K562 (cell line): ENCODE measurements at regions not wholly inside any gene's neighbourhood (a gene's known extent, or its start where the extent isn't known, plus 50 kb on each side); places are given as distances from the start of the nearest gene placed in this dataset.

Experiments
- ATF3 ChIP-seq, 2 experiments: fragments of 450-650 bp in 1 of 2; sonication (generic) in 1 of 2; formaldehyde crosslinking in 1 of 2; IDR thresholded peaks in 1 of 2; conservative IDR thresholded peaks in 1 of 2; 2 replicates each; pipeline versions ENCODE4 v1.6.1 to v1.8.1; 2016 to 2023; ENCODE audit warnings: mild to moderate bottlenecking in 2 of 2, moderate library complexity in 2 of 2, inconsistent platforms in 1 of 2, missing genetic modification reagents in 1 of 2
- CBX1 ChIP-seq: sonication (generic); IDR thresholded peaks from 2 replicates; pipeline ENCODE4 v1.6.1; 2016; ENCODE audit warnings: antibody characterized with exemption, low read depth, mild to moderate bottlenecking
- CBX3 ChIP-seq, 2 experiments: IDR thresholded peaks; 1 replicate in 1 of 2; 2 replicates in 1 of 2; pipeline ENCODE4 v1.6.1; 2012; ENCODE audit warnings: inconsistent platforms in 2 of 2, low read length in 2 of 2, borderline replicate concordance in 1 of 2, control low read depth in 1 of 2
- CCNT2 ChIP-seq: IDR thresholded peaks from 2 replicates; pipeline ENCODE4 v1.6.1; 2011; ENCODE audit warnings: borderline replicate concordance, low read depth, mild to moderate bottlenecking, moderate library complexity, mixed read lengths, low read length; ENCODE audit not compliant: insufficient read length; ENCODE audit errors: extremely low read depth
- FOSL1 ChIP-seq: fragments of 200-800 bp; sonication (Bioruptor generic); conservative IDR thresholded peaks from 2 replicates; pipeline ENCODE4 v1.6.1; 2016; ENCODE audit warnings: missing genetic modification characterization, missing compliant biosample characterization
- GATA2 ChIP-seq: sonication (generic); formaldehyde crosslinking; IDR thresholded peaks from 2 replicates; pipeline ENCODE4 v1.4.0; 2020; ENCODE audit warnings: mild to moderate bottlenecking, missing genetic modification reagents
- HDAC2 ChIP-seq: fragments of 450-650 bp; IDR thresholded peaks from 2 replicates; pipeline ENCODE4 v1.6.1; 2016; ENCODE audit warnings: mild to moderate bottlenecking
- HDAC3 ChIP-seq: fragments of 450-650 bp; IDR thresholded peaks from 2 replicates; pipeline ENCODE4 v1.6.1; 2018; ENCODE audit warnings: borderline replicate concordance, mild to moderate bottlenecking, moderate library complexity; ENCODE audit not compliant: partially characterized antibody
- HMGXB4 ChIP-seq: sonication (generic); formaldehyde crosslinking; IDR thresholded peaks from 2 replicates; pipeline ENCODE4 v1.8.1; 2023; ENCODE audit warnings: mild to moderate bottlenecking, missing genetic modification reagents
- MBD2 ChIP-seq: sonication (generic); IDR thresholded peaks from 2 replicates; pipeline ENCODE4 v1.6.1; 2016; ENCODE audit warnings: low read depth, borderline replicate concordance
- MEF2D ChIP-seq: conservative IDR thresholded peaks from 2 replicates; pipeline ENCODE4 v1.6.1; 2016; ENCODE audit warnings: low read depth, missing genetic modification characterization, missing compliant biosample characterization
- MEIS2 ChIP-seq: fragments of 450-650 bp; IDR thresholded peaks from 2 replicates; pipeline ENCODE4 v1.6.1; 2014; ENCODE audit warnings: mild to moderate bottlenecking; ENCODE audit not compliant: partially characterized antibody
- MYC ChIP-seq, 2 experiments: fragments of 250-450 bp in 1 of 2; sonication (Bioruptor Pico) in 1 of 2; IDR thresholded peaks; 2 replicates each; pipeline versions ENCODE4 v1.5.1 to v1.6.1; 2012 to 2021; ENCODE audit warnings: low read depth in 2 of 2, borderline replicate concordance in 1 of 2, improper control_type of control experiment in 1 of 2, low read length in 1 of 2, mild to moderate bottlenecking in 1 of 2, moderate library complexity in 1 of 2
- NCOR1 ChIP-seq: fragments of 450-650 bp; IDR thresholded peaks from 2 replicates; pipeline ENCODE4 v1.6.1; 2016; ENCODE audit warnings: mild to moderate bottlenecking, moderate library complexity
- POLR2AphosphoS5 ChIP-seq: IDR thresholded peaks from 2 replicates; pipeline ENCODE4 v1.6.1; 2011; ENCODE audit warnings: mild to moderate bottlenecking, low read depth, low read length, moderate library complexity; ENCODE audit not compliant: control insufficient read depth, insufficient read depth
- POLR3A ChIP-seq: IDR thresholded peaks from 2 replicates; pipeline ENCODE4 v1.6.1; 2011; ENCODE audit warnings: borderline replicate concordance, mild to moderate bottlenecking, moderate library complexity; ENCODE audit not compliant: insufficient read length, insufficient read depth; ENCODE audit errors: extremely low read depth
- TAF1 ChIP-seq: IDR thresholded peaks from 2 replicates; pipeline ENCODE4 v1.6.1; 2011; ENCODE audit warnings: mild to moderate bottlenecking, low read length, moderate library complexity; ENCODE audit not compliant: insufficient read depth, control insufficient read depth, severe bottlenecking; ENCODE audit errors: extremely low read depth
- ZMIZ1 ChIP-seq, 2 experiments: fragments of 150-350 bp in 1 of 2; IDR thresholded peaks; 2 replicates each; pipeline ENCODE4 v1.6.1; 2012 to 2016; ENCODE audit warnings: low read depth in 2 of 2, low read length in 2 of 2, mild to moderate bottlenecking in 1 of 2, moderate library complexity in 1 of 2
- ZNF589 ChIP-seq: fragments of 200-800 bp; sonication (Bioruptor generic); IDR thresholded peaks from 2 replicates; pipeline ENCODE4 v1.6.1; 2016; ENCODE audit warnings: low read depth, missing genetic modification characterization, missing compliant biosample characterization

- TF ChIP-seq ZMIZ1 (IDR thresholded peaks at IDR 0.05; ENCODE audit: low read depth in 2 of 2, low read length in 2 of 2) (peak in 1 of 2 experiments; percentile 85; a peak in 2 of 4 replicates), ATF3 (IDR thresholded peaks at IDR 0.05) (peak; percentile 96), ATF3 (CRISPR knock-in tag; conservative IDR thresholded peaks at IDR 0.05) (peak; percentile 96), MEF2D (tag) (0 out of 2 replicates have a peak, but pooled peaks have one; percentile 17), MEIS2 (peak; percentile 77), NCOR1 (peak; percentile 72), POLR2AphosphoS5 (peak; percentile 69), CCNT2 (peak; percentile 77), FOSL1 (tag) (peak; percentile 98), HDAC2 (peak; percentile 63), HDAC3 (peak; percentile 38), CBX3 (IDR thresholded peaks at IDR 0.05; ENCODE audit: borderline replicate concordance in 1 of 2, low read length in 2 of 2) (peak in 1 of 2 experiments; percentile 94; a peak in 2 of 3 replicates), POLR3A (no peak), TAF1 (peak; percentile 34), ZNF589 (CRISPR knock-in tag) (peak; percentile 67; the same call in 1 of the 2 replicates), HMGXB4 (CRISPR knock-in tag) (no peak), GATA2 (CRISPR knock-in tag) (peak; percentile 98), CBX1 (0 out of 2 replicates have a peak, but pooled peaks have one; percentile 77), MBD2 (peak; percentile 73; the same call in 1 of the 2 replicates), MYC (IDR thresholded peaks at IDR 0.05; ENCODE audit: low read depth, low read length) (peak; percentile 56), MYC (CRISPR knock-in tag; IDR thresholded peaks at IDR 0.05; ENCODE audit: borderline replicate concordance, low read depth) (no peak)
These were observed 74.1 kb downstream of the XCL2 start (continued) for GRCh38 chr1:168469690-168470089.
